SU-DHL-6 (cell line): ENCODE measurements at regions not wholly inside any gene's neighbourhood (a gene's known extent, or its start where the extent isn't known, plus 50 kb on each side); places are given as distances from the start of the nearest gene placed in this dataset.

Experiments used
- H2AFZ ChIP-seq: fragments of 200-600 bp; sonication (generic); 2 replicates; pipeline ENCODE4 v1.6.1; 2014; ENCODE audit warnings: low read depth, mild to moderate bottlenecking, moderate library complexity, mixed read lengths, antibody characterized with exemption, low read length; ENCODE audit not compliant: severe bottlenecking
- H3F3A ChIP-seq: fragments of 200-600 bp; shearing (Covaris generic); 2 replicates; pipeline ENCODE4 v1.6.0; 2016; ENCODE audit warnings: antibody characterized with exemption, mild to moderate bottlenecking; ENCODE audit not compliant: insufficient read depth
- H3K27ac ChIP-seq: fragments of 200-600 bp; sonication (generic); 2 replicates; pipeline ENCODE4 v1.5.1; 2016; ENCODE audit warnings: low read depth, mild to moderate bottlenecking, low read length, moderate library complexity, mixed read lengths
- H3K27me3 ChIP-seq: fragments of 200-600 bp; sonication (generic), shearing (Covaris generic); 2 replicates; pipeline ENCODE4 v1.6.0; 2014; ENCODE audit warnings: mild to moderate bottlenecking, low read length
- H3K36me3 ChIP-seq: fragments of 200-600 bp; sonication (generic); 2 replicates; pipeline ENCODE4 v1.6.1; 2014; ENCODE audit warnings: mild to moderate bottlenecking, low read length, mixed read lengths
- H3K4me2 ChIP-seq: fragments of 300-600, 200-600 bp; shearing (Covaris generic), sonication (generic); 2 replicates; pipeline ENCODE4 v1.6.0; 2014; ENCODE audit warnings: low read length, low read depth, mild to moderate bottlenecking; ENCODE audit not compliant: poor library complexity, severe bottlenecking
- H3K4me3 ChIP-seq: fragments of 200-600 bp; sonication (generic); 2 replicates; pipeline ENCODE4 v1.5.1; 2014; ENCODE audit warnings: antibody characterized with exemption, low read length, mild to moderate bottlenecking, mixed read lengths; ENCODE audit not compliant: insufficient read depth, poor library complexity, severe bottlenecking
- H3K79me2 ChIP-seq: fragments of 200-600 bp; sonication (generic); 2 replicates; pipeline ENCODE4 v1.6.1; 2014; ENCODE audit warnings: mild to moderate bottlenecking, low read length, moderate library complexity; ENCODE audit not compliant: insufficient read depth
- H3K9ac ChIP-seq: fragments of 200-600 bp; sonication (generic); 2 replicates; pipeline ENCODE4 v1.7.0; 2014; ENCODE audit warnings: mild to moderate bottlenecking, low read length
- H3K9me2 ChIP-seq: fragments of 200-600 bp; sonication (generic); replicated peaks from 2 replicates; pipeline ENCODE4 v1.6.1; 2014; ENCODE audit warnings: low read length; ENCODE audit not compliant: insufficient read depth
- H3K9me3 ChIP-seq: fragments of 200-600 bp; sonication (generic); 2 replicates; pipeline ENCODE4 v1.6.1; 2014; ENCODE audit warnings: low read length, mixed read lengths; ENCODE audit not compliant: insufficient read depth
- H4K20me1 ChIP-seq: fragments of 200-600 bp; sonication (generic); 2 replicates; pipeline ENCODE4 v1.6.1; 2014; ENCODE audit warnings: low read depth, mild to moderate bottlenecking, antibody characterized with exemption, low read length, moderate library complexity, mixed read lengths
- EZH2phosphoT487 ChIP-seq: fragments of 200-600 bp; sonication (generic), shearing (Covaris generic); conservative IDR thresholded peaks from 2 replicates; pipeline ENCODE4 v1.6.1; 2018; ENCODE audit warnings: mild to moderate bottlenecking, antibody characterized with exemption, low read length, moderate library complexity, mixed read lengths
- TF ChIP-seq, protein P1 (sequence below): fragments of 200-600 bp; sonication (generic); IDR thresholded peaks from one replicate; pipeline ENCODE4 v1.5.1; 2017; ENCODE audit warnings: antibody characterized with exemption, mild to moderate bottlenecking, low read length, moderate library complexity; ENCODE audit not compliant: insufficient read depth, poor library complexity, severe bottlenecking

DNA sequence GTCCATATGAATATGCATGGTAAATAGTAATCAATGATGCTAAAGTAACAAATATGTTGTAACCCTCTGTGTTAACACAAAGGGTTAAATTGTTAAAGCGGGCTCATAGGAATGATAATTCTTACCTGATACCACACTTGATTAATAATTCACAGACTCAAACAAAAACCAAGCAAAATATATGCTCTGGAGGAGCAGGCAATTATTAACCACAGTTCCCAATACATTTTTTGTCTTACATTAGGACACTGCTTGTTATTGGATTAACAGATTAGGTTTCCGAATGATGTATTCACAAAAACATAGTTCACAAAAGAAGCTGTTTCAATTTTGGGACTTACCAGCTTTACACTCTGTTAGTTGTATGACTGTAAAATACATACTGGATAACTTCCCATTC lies 300.9 kb upstream of the LRRTM4 start:
- Histone ChIP-seq H3K4me3 (no peak overlapping the region), H3K9me3 (no peaks in the 10 kb centered on the region), H3K36me3 (no peaks in the 10 kb centered on the region), H3K9me2 (no peaks in the 10 kb centered on the region), H2AFZ (no peak overlapping the region), H3K27me3 (no peaks in the 10 kb centered on the region), H3F3A (no peaks in the 10 kb centered on the region), H3K9ac (no peak overlapping the region), H3K4me2 (no peak overlapping the region), H3K27ac (no peak overlapping the region), H4K20me1 (no peaks in the 10 kb centered on the region), H3K79me2 (no peaks in the 10 kb centered on the region)
- no peak for TF ChIP-seq EZH2phosphoT487
- TF ChIP-seq, protein P1, sequence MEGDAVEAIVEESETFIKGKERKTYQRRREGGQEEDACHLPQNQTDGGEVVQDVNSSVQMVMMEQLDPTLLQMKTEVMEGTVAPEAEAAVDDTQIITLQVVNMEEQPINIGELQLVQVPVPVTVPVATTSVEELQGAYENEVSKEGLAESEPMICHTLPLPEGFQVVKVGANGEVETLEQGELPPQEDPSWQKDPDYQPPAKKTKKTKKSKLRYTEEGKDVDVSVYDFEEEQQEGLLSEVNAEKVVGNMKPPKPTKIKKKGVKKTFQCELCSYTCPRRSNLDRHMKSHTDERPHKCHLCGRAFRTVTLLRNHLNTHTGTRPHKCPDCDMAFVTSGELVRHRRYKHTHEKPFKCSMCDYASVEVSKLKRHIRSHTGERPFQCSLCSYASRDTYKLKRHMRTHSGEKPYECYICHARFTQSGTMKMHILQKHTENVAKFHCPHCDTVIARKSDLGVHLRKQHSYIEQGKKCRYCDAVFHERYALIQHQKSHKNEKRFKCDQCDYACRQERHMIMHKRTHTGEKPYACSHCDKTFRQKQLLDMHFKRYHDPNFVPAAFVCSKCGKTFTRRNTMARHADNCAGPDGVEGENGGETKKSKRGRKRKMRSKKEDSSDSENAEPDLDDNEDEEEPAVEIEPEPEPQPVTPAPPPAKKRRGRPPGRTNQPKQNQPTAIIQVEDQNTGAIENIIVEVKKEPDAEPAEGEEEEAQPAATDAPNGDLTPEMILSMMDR = no peak

DNA sequence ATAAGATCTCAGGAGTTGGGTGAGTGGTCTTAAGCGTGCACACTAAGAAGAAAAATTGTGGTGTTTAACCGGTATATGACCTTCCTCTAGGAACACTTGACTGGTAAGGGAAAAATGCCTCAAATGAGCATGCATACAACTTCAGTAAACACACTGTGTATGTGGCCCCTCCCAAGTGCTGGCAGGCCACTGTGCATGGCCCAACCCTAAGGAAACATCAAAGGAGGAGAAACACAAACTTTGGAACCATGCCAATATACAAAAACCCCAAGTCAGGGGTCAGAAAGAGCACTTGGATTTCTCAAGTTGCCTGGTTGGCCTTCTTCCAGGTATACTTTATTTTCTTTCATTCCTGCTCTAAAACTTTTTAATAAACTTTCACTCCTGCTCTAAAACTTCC lies 308.9 kb upstream of the LRRTM4 start:
- Histone ChIP-seq H3K4me3 (no peak overlapping the region), H3K9ac (no peak overlapping the region), H2AFZ (no peak overlapping the region), H4K20me1 (no peaks in the 10 kb centered on the region), H3K4me2 (no peak overlapping the region), H3K9me3 (peaks cover 12% of the 10 kb centered on the region; the same call in 1 of the 2 replicates), H3K36me3 (no peaks in the 10 kb centered on the region), H3F3A (no peaks in the 10 kb centered on the region), H3K9me2 (no peaks in the 10 kb centered on the region), H3K27ac (no peak overlapping the region), H3K79me2 (no peaks in the 10 kb centered on the region), H3K27me3 (no peaks in the 10 kb centered on the region)
- TF ChIP-seq, protein P1 = no peak
- TF ChIP-seq EZH2phosphoT487 = no peak

DNA sequence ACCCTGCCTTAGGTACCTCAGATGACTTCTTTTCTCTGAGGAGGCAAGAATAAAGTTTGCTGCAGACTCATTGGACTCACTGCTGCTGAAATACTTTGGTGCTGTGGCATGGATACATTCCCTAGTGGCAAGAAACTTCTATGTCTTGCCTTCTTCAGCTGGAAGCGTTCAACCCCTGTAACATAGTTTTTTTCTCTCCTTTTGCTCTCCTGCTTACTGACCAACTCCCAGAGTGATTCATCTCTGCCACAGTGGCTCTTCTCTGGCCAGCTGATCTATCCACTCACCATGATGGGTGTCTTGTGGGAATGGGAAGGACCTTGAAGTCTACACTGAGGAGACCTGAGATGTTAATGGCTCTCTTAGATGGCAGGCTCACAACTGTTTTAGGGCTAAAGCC lies 309.3 kb upstream of the LRRTM4 start:
- TF ChIP-seq, protein P1 = no peak
- no peak for TF ChIP-seq EZH2phosphoT487
- H3K9me3 ChIP-seq = peaks cover 12% of the 10 kb centered on the region; the same call in 1 of the 2 replicates
- no peak overlapping the region for H2AFZ ChIP-seq
- H3K9me2 ChIP-seq = no peaks in the 10 kb centered on the region
- no peaks in the 10 kb centered on the region for H3F3A ChIP-seq
- H3K4me2 ChIP-seq = no peak overlapping the region
- no peaks in the 10 kb centered on the region for H4K20me1 ChIP-seq
- no peaks in the 10 kb centered on the region for H3K79me2 ChIP-seq
- H3K27me3 ChIP-seq = no peaks in the 10 kb centered on the region
- no peaks in the 10 kb centered on the region for H3K36me3 ChIP-seq
- no peak overlapping the region for H3K4me3 ChIP-seq
- no peak overlapping the region for H3K27ac ChIP-seq
- H3K9ac ChIP-seq = no peak overlapping the region
